Neutrophil (primary cell): ENCODE measurements at regions not wholly inside any gene's neighbourhood (a gene's known extent, or its start where the extent isn't known, plus 50 kb on each side); places are given as distances from the start of the nearest gene placed in this dataset.
A peak's percentile ranks its signal among the peaks of the same experiment; 100 is the strongest.

Experiments
- H3K27ac ChIP-seq: fragments of 200-600 bp; sonication (generic); 2 replicates; pipeline ENCODE4 v1.5.1; 2016; ENCODE audit warnings: mild to moderate bottlenecking, moderate library complexity
- H3K27me3 ChIP-seq: fragments of 200-600 bp; sonication (generic); 2 replicates; pipeline ENCODE4 v1.6.0; 2016; ENCODE audit warnings: mild to moderate bottlenecking
- H3K36me3 ChIP-seq: fragments of 200-600 bp; sonication (generic); 2 replicates; pipeline ENCODE4 v1.5.1; 2017
- H3K4me1 ChIP-seq, 2 experiments: fragments of 200-600 bp in 1 of 2; sonication (generic) in 1 of 2; 1 replicate in 1 of 2; 2 replicates in 1 of 2; pipeline versions ENCODE4 v1.5.1 to v1.6.1; 2013 to 2016; ENCODE audit warnings: low read depth in 1 of 2, low read length in 1 of 2, mild to moderate bottlenecking in 1 of 2, moderate library complexity in 1 of 2; ENCODE audit not compliant: control insufficient read depth in 1 of 2, insufficient read depth in 1 of 2
- H3K4me3 ChIP-seq, 2 experiments: fragments of 200-600 bp in 1 of 2; sonication (generic) in 1 of 2; 1 replicate in 1 of 2; 2 replicates in 1 of 2; pipeline ENCODE4 v1.5.1; 2013 to 2016; ENCODE audit warnings: low read depth in 1 of 2, low read length in 1 of 2, mild to moderate bottlenecking in 1 of 2, moderate library complexity in 1 of 2
- H3K9me3 ChIP-seq: fragments of 200-600 bp; sonication (generic); 2 replicates; pipeline ENCODE4 v1.5.1; 2016
- TF ChIP-seq, protein P1 (sequence below): fragments of 200-600 bp; sonication (generic); IDR thresholded peaks from 2 replicates; pipeline ENCODE4 v1.5.1; 2016; ENCODE audit warnings: antibody characterized with exemption

- Histone ChIP-seq H3K4me3 (no peak overlapping the region), H3K36me3 (no peaks in the 10 kb centered on the region), H3K27me3 (no peaks in the 10 kb centered on the region), H3K9me3 (no peaks in the 10 kb centered on the region), H3K4me1 (peaks cover 36 to 38% of the 10 kb centered on the region in 2 experiments), H3K27ac (peak overlapping the region; percentile 48)
- TF ChIP-seq, protein P1, sequence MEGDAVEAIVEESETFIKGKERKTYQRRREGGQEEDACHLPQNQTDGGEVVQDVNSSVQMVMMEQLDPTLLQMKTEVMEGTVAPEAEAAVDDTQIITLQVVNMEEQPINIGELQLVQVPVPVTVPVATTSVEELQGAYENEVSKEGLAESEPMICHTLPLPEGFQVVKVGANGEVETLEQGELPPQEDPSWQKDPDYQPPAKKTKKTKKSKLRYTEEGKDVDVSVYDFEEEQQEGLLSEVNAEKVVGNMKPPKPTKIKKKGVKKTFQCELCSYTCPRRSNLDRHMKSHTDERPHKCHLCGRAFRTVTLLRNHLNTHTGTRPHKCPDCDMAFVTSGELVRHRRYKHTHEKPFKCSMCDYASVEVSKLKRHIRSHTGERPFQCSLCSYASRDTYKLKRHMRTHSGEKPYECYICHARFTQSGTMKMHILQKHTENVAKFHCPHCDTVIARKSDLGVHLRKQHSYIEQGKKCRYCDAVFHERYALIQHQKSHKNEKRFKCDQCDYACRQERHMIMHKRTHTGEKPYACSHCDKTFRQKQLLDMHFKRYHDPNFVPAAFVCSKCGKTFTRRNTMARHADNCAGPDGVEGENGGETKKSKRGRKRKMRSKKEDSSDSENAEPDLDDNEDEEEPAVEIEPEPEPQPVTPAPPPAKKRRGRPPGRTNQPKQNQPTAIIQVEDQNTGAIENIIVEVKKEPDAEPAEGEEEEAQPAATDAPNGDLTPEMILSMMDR = no peak
Observed at GRCh38 chr13:31940076-31940475, 91.5 kb upstream of the FRY start.

GRCh38 chr13:31943591-31943990 is 88.0 kb upstream of the FRY start:
- TF ChIP-seq, protein P1 = no peak

DNA sequence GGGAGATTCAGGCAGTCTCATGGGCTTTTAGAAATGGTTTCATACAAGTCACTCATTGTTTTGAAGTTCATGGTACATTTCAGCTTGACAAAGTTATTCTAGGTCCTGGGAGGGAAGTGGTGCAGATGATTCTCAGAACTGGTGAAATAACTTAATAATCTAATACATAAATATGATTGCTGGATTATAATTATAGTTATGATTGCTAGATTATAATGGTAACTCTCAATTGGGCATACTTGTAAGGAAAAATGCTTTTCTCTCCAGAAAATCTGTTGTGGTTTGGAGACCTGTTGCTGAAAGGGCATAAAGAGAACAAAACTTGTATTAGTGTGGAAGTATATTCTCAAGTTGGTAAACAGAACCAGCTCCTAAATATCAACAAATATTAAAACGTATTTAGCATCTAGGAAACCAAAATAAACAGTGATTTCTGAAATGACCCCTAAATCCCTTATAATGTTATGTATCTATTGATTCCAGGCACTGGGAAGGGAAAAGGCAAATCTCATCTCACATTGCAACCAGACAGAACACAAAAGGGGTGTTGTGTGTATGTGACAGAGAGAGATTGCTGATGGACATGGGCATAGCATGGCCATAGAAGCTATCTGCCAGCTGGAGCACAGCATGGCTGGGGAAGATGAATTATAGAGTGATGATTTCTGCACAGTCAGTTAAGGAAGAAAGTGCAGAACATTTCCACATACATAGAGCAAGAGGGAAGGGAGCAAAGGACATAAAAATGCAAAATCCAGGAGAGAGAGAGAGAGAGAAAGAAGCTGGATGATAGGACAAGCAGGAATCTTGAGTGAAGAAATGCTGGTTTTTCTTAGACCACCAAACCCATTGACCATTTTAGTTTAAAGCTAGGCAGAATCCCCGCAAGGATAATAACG is 87.1 kb upstream of the FRY start:
- H3K9me3 ChIP-seq = no peaks in the 10 kb centered on the region
- H3K36me3 ChIP-seq = no peaks in the 10 kb centered on the region
- H3K4me3 ChIP-seq = no peak overlapping the region
- TF ChIP-seq, protein P1 = no peak
- H3K27me3 ChIP-seq = no peaks in the 10 kb centered on the region
- H3K27ac ChIP-seq = no peak overlapping the region
- H3K4me1 ChIP-seq = peaks cover 37 to 41% of the 10 kb centered on the region in 2 experiments

More at GRCh38 chr13:31943591-31943990, 88.0 kb upstream of the FRY start:
- H3K27ac ChIP-seq = no peak overlapping the region
- H3K27me3 ChIP-seq = no peaks in the 10 kb centered on the region
- peaks cover 34 to 35% of the 10 kb centered on the region in 2 experiments for H3K4me1 ChIP-seq
- no peaks in the 10 kb centered on the region for H3K36me3 ChIP-seq
- H3K4me3 ChIP-seq = no peak overlapping the region
- H3K9me3 ChIP-seq = no peaks in the 10 kb centered on the region

- no peaks in the 10 kb centered on the region for H3K9me3 ChIP-seq
- H3K27me3 ChIP-seq = no peaks in the 10 kb centered on the region
- peaks cover 37 to 40% of the 10 kb centered on the region in 2 experiments for H3K4me1 ChIP-seq
- TF ChIP-seq, protein P1 = no peak
- H3K27ac ChIP-seq = no peak overlapping the region
- H3K36me3 ChIP-seq = no peaks in the 10 kb centered on the region
- no peak overlapping the region for H3K4me3 ChIP-seq
Observed at GRCh38 chr13:31945202-31945961, 86.2 kb upstream of the FRY start.

GRCh38 chr13:31946091-31946770 is 85.3 kb upstream of the FRY start:
- H3K4me1 ChIP-seq = peaks cover 43 to 49% of the 10 kb centered on the region in 2 experiments
- no peaks in the 10 kb centered on the region for H3K27me3 ChIP-seq
- H3K27ac ChIP-seq = no peak overlapping the region
- H3K4me3 ChIP-seq = no peak overlapping the region
- no peaks in the 10 kb centered on the region for H3K36me3 ChIP-seq
- no peaks in the 10 kb centered on the region for H3K9me3 ChIP-seq
- TF ChIP-seq, protein P1 = no peak
